ENCODE measurements at regions not wholly inside any gene's neighbourhood (a gene's known extent, or its start where the extent isn't known, plus 50 kb on each side); places are given as distances from the start of the nearest gene placed in this dataset.

GRCh38 chr2:16118611-16119590 lies 178.6 kb downstream of the MYCN start:
- TF ChIP-seq CTCF (IDR thresholded peaks at IDR 0.05; ENCODE audit: borderline replicate concordance, insufficient read depth, low read depth, low read length), result no peak
- H3K4me3 ChIP-seq (ENCODE audit: low read depth, low read length), result no peak overlapping the region

GRCh38 chr2:16117791-16118610 lies 177.7 kb downstream of the MYCN start:
- TF ChIP-seq CTCF (IDR thresholded peaks at IDR 0.05; ENCODE audit: borderline replicate concordance, insufficient read depth, low read depth, low read length), result no peak
- H3K4me3 ChIP-seq (ENCODE audit: low read depth, low read length), result no peak overlapping the region

GRCh38 chr2:16117021-16117700 lies 176.8 kb downstream of the MYCN start:
- TF ChIP-seq CTCF (IDR thresholded peaks at IDR 0.05; ENCODE audit: borderline replicate concordance, insufficient read depth, low read depth, low read length), result no peak
- H3K4me3 ChIP-seq (ENCODE audit: low read depth, low read length), result no peak overlapping the region

- no peak for TF ChIP-seq CTCF (IDR thresholded peaks at IDR 0.05; ENCODE audit: borderline replicate concordance, insufficient read depth, low read depth, low read length)
- no peak overlapping the region for H3K4me3 ChIP-seq (ENCODE audit: low read depth, low read length)
These were observed 175.8 kb downstream of the MYCN start for GRCh38 chr2:16115881-16116830.

GRCh38 chr2:16115291-16115690 lies 174.9 kb downstream of the MYCN start:
- no peak for TF ChIP-seq CTCF (IDR thresholded peaks at IDR 0.05; ENCODE audit: borderline replicate concordance, insufficient read depth, low read depth, low read length)
- H3K4me3 ChIP-seq (ENCODE audit: low read depth, low read length), result no peak overlapping the region

DNA sequence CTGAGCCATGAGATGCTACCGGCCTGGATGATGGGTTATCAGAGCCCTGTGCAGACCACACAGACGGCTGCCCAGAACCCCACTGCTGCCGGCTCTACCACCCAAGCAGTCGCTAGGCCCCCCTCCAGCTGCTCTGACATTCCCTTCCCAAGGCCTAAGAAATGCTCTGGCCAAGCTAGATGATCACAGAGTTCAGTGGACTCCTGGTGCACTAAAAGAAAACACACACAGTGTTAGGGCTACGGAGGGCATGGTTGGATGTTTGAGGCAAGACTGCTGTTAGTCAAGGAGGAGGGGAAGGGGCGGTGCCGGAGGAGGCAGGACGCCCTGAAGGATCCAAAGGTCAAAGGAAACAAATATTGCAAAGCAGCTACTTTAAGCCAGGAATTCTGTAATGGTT lies 174.5 kb downstream of the MYCN start:
- no peak for TF ChIP-seq CTCF (IDR thresholded peaks at IDR 0.05; ENCODE audit: borderline replicate concordance, insufficient read depth, low read depth, low read length)
- H3K4me3 ChIP-seq (ENCODE audit: low read depth, low read length), result no peak overlapping the region
